CD4-positive, alpha-beta T cell (primary cell): ENCODE measurements at regions not wholly inside any gene's neighbourhood (a gene's known extent, or its start where the extent isn't known, plus 50 kb on each side); places are given as distances from the start of the nearest gene placed in this dataset.

Source experiments
- ATAC-seq: fragments of 200-7000 bp; cut with Tn5 transposase; one replicate; pipeline ENCODE4 v1.10.0; 2022; ENCODE audit warnings: mild to moderate bottlenecking; ENCODE audit not compliant: poor library complexity
- CTCF ChIA-PET: fragments of 350-600 bp; sonication (Branson Sonifier 250); formaldehyde crosslinking; loops from one replicate; lab custom pipeline; 2021; ENCODE audit warnings: antibody characterized with exemption, inconsistent platforms; lab: Charles Lee
- POLR2A ChIA-PET: fragments of 350-600 bp; sonication (Branson Sonifier 250); formaldehyde crosslinking; loops from one replicate; lab custom pipeline; 2021; ENCODE audit warnings: antibody characterized with exemption, inconsistent platforms; lab: Charles Lee
- DNase-seq, 14 experiments: peaks; one replicate each; pipeline ENCODE4 v3.0.0-alpha.2; 2013 to 2020; ENCODE audit warnings: mixed read lengths in 2 of 14
- H3K27ac ChIP-seq, 2 donors: one replicate each; pipeline versions ENCODE4 v1.5.1 to v1.7.0; 2013; ENCODE audit warnings: low read length in 2 of 2, low read depth in 1 of 2, mild to moderate bottlenecking in 1 of 2
- H3K27me3 ChIP-seq, 2 experiments: 1 replicate in 1 of 2; 2 replicates in 1 of 2; pipeline versions ENCODE4 v1.6.1 to v1.7.0; 2013; ENCODE audit warnings: low read length in 2 of 2, control low read depth in 1 of 2, mild to moderate bottlenecking in 1 of 2, moderate library complexity in 1 of 2; ENCODE audit not compliant: insufficient read depth in 2 of 2, control insufficient read depth in 1 of 2
- H3K36me3 ChIP-seq: one replicate; pipeline ENCODE4 v1.6.1; 2013; ENCODE audit warnings: low read length, control low read depth; ENCODE audit not compliant: insufficient read depth
- H3K4me1 ChIP-seq: one replicate; pipeline ENCODE4 v1.6.1; 2013; ENCODE audit warnings: low read length, control low read depth; ENCODE audit not compliant: insufficient read depth
- H3K4me3 ChIP-seq: one replicate; pipeline ENCODE4 v1.5.1; 2013; ENCODE audit warnings: mild to moderate bottlenecking, low read length, moderate library complexity
- H3K9me3 ChIP-seq, 2 experiments: 1 replicate in 1 of 2; 2 replicates in 1 of 2; pipeline versions ENCODE4 v1.6.1 to v1.7.0; 2013; ENCODE audit warnings: low read length in 2 of 2, mild to moderate bottlenecking in 2 of 2, control low read depth in 1 of 2, moderate library complexity in 1 of 2; ENCODE audit not compliant: control insufficient read depth in 1 of 2, insufficient read depth in 1 of 2
- H3K27ac Mint-ChIP-seq: one replicate; pipeline ENCODE4 v1.8.0; 2020; ENCODE audit warnings: mixed read lengths
- H3K27me3 Mint-ChIP-seq: one replicate; pipeline ENCODE4 v1.8.0; 2021; ENCODE audit warnings: mixed read lengths
- H3K36me3 Mint-ChIP-seq: one replicate; pipeline ENCODE4 v1.8.0; 2021; ENCODE audit warnings: low read depth, mixed read lengths
- H3K4me1 Mint-ChIP-seq: one replicate; pipeline ENCODE4 v1.8.0; 2021; ENCODE audit warnings: low read depth, mixed read lengths
- H3K4me3 Mint-ChIP-seq: one replicate; pipeline ENCODE4 v1.8.0; 2020; ENCODE audit warnings: mild to moderate bottlenecking, mixed read lengths
- H3K9me3 Mint-ChIP-seq: one replicate; pipeline ENCODE4 v1.8.0; 2020; ENCODE audit warnings: mixed read lengths
- CTCF ChIP-seq: fragments of 200-600 bp; IDR thresholded peaks from one replicate; pipeline ENCODE4 v1.8.0; 2022; ENCODE audit warnings: antibody characterized with exemption, mild to moderate bottlenecking
- intact Hi-C, 2 experiments: fragments of 100-400 bp; cut with DNase I in 1 of 2; cut with micrococcal nuclease in 1 of 2; formaldehyde crosslinking; loops; one replicate each; pipeline versions ENCODE4 v1.15.1 to v1.9.0; 2023 to 2025; cut with DNase I, micrococcal nuclease

GRCh38 chr4:173883821-173884220, 353.8 kb upstream of the HAND2 start:
- H3K36me3 Mint-ChIP-seq: no peaks in the 10 kb centered on the region
- ChIA-PET POLR2A (no interaction called here), CTCF (no interaction called here)
- Histone ChIP-seq H3K4me1 (no peaks in the 10 kb centered on the region), H3K9me3 (no peaks in the 10 kb centered on the region), H3K27ac (no peak overlapping the region), H3K27me3 (no peaks in the 10 kb centered on the region), H3K4me3 (no peak overlapping the region), H3K36me3 (no peaks in the 10 kb centered on the region)
- H3K9me3 Mint-ChIP-seq: peaks cover 13% of the 10 kb centered on the region
- DNase-seq (no peak), ATAC-seq (no peak)
- TF ChIP-seq CTCF: no peak
- no peak overlapping the region for H3K4me3 Mint-ChIP-seq
- no peaks in the 10 kb centered on the region for H3K27me3 Mint-ChIP-seq
- H3K4me1 Mint-ChIP-seq: no peaks in the 10 kb centered on the region
- intact Hi-C loops: no loop called here
- no peak overlapping the region for H3K27ac Mint-ChIP-seq

GRCh38 chr4:173880897-173881296, 350.9 kb upstream of the HAND2 start:
- Mint-ChIP-seq H3K4me1 (no peaks in the 10 kb centered on the region), H3K4me3 (no peak overlapping the region), H3K27ac (no peak overlapping the region), H3K36me3 (no peaks in the 10 kb centered on the region), H3K9me3 (peaks cover 3% of the 10 kb centered on the region), H3K27me3 (no peaks in the 10 kb centered on the region)
- Histone ChIP-seq H3K4me3 (no peak overlapping the region), H3K27ac (no peak overlapping the region), H3K9me3 (no peaks in the 10 kb centered on the region), H3K27me3 (no peaks in the 10 kb centered on the region), H3K4me1 (no peaks in the 10 kb centered on the region), H3K36me3 (no peaks in the 10 kb centered on the region)
- POLR2A ChIA-PET: no interaction called here
- TF ChIP-seq CTCF: no peak
- CTCF ChIA-PET: no interaction called here
- DNase-seq (no peak), ATAC-seq (no peak)
- intact Hi-C loops: no loop called here

GRCh38 chr4:173879509-173879908, 349.5 kb upstream of the HAND2 start:
- TF ChIP-seq CTCF: no peak
- H3K9me3 Mint-ChIP-seq: no peaks in the 10 kb centered on the region
- Histone ChIP-seq H3K4me3 (no peak overlapping the region), H3K9me3 (no peaks in the 10 kb centered on the region), H3K36me3 (no peaks in the 10 kb centered on the region), H3K4me1 (no peaks in the 10 kb centered on the region), H3K27ac (no peak overlapping the region), H3K27me3 (no peaks in the 10 kb centered on the region)
- ChIA-PET CTCF (no interaction called here), POLR2A (interaction anchor here (0.7 kb wide), 1 partner anchor 377 kb away, joined by 3 read pairs; no protein-coding TSS in a partner anchor)
- H3K4me1 Mint-ChIP-seq: no peaks in the 10 kb centered on the region
- intact Hi-C loops: no loop called here
- H3K4me3 Mint-ChIP-seq: no peak overlapping the region
- no peak overlapping the region for H3K27ac Mint-ChIP-seq
- DNase-seq (no peak), ATAC-seq (no peak)
- H3K36me3 Mint-ChIP-seq: no peaks in the 10 kb centered on the region
- no peaks in the 10 kb centered on the region for H3K27me3 Mint-ChIP-seq
